ENCODE measurements at regions not wholly inside any gene's neighbourhood (a gene's known extent, or its start where the extent isn't known, plus 50 kb on each side); places are given as distances from the start of the nearest gene placed in this dataset.

- TF ChIP-seq CTCF (IDR thresholded peaks at IDR 0.05; ENCODE audit: control extremely low read depth in 1 of 3, insufficient read depth in 1 of 3, low read depth in 1 of 3, low read length in 3 of 3) = no peak
- no peak for TF ChIP-seq NRF1 (IDR thresholded peaks at IDR 0.05; ENCODE audit: low read depth, low read length)
- TF ChIP-seq POLR2A (IDR thresholded peaks at IDR 0.05; ENCODE audit: control extremely low read depth in 1 of 2, low read depth in 2 of 2, low read length in 2 of 2) = no peak
- no peak for TF ChIP-seq RAD21 (IDR thresholded peaks at IDR 0.05 in 1 of 2, conservative IDR thresholded peaks at IDR 0.05 in 1 of 2; ENCODE audit: low read depth in 2 of 2, low read length in 2 of 2)
- no peak for TF ChIP-seq EGR1 (IDR thresholded peaks at IDR 0.05; ENCODE audit: borderline replicate concordance, low read depth, low read length)
- TF ChIP-seq SIN3A (conservative IDR thresholded peaks at IDR 0.05 in 1 of 2, IDR thresholded peaks at IDR 0.05 in 1 of 2; ENCODE audit: low read depth in 1 of 2, low read length in 2 of 2) = no peak
- TF ChIP-seq BACH1 (IDR thresholded peaks at IDR 0.05; ENCODE audit: low read length) = no peak
- TF ChIP-seq KDM1A (IDR thresholded peaks at IDR 0.05; ENCODE audit: borderline replicate concordance, low read length) = no peak
- TF ChIP-seq SP2 (IDR thresholded peaks at IDR 0.05; ENCODE audit: low read length) = no peak
- no peak for TF ChIP-seq POLR2AphosphoS5 (IDR thresholded peaks at IDR 0.05; ENCODE audit: low read depth, low read length)
- no peak for TF ChIP-seq GABPA (IDR thresholded peaks at IDR 0.05; ENCODE audit: borderline replicate concordance, insufficient read depth, low read length)
- TF ChIP-seq USF2 (IDR thresholded peaks at IDR 0.05; ENCODE audit: low read length) = no peak
Measured at GRCh38 chr19:32123355-32123940, 222.0 kb upstream of the ZNF507 start.
